Fibroblast of peridontal ligament (primary cell): ENCODE measurements at regions not wholly inside any gene's neighbourhood (a gene's known extent, or its start where the extent isn't known, plus 50 kb on each side); places are given as distances from the start of the nearest gene placed in this dataset.
A peak's percentile ranks its signal among the peaks of the same experiment; 100 is the strongest.

ENCODE experiments used
- DNase-seq: peaks from one replicate; pipeline ENCODE4 v3.0.0-alpha.2; 2010; ENCODE audit errors: extremely low read depth

DNA sequence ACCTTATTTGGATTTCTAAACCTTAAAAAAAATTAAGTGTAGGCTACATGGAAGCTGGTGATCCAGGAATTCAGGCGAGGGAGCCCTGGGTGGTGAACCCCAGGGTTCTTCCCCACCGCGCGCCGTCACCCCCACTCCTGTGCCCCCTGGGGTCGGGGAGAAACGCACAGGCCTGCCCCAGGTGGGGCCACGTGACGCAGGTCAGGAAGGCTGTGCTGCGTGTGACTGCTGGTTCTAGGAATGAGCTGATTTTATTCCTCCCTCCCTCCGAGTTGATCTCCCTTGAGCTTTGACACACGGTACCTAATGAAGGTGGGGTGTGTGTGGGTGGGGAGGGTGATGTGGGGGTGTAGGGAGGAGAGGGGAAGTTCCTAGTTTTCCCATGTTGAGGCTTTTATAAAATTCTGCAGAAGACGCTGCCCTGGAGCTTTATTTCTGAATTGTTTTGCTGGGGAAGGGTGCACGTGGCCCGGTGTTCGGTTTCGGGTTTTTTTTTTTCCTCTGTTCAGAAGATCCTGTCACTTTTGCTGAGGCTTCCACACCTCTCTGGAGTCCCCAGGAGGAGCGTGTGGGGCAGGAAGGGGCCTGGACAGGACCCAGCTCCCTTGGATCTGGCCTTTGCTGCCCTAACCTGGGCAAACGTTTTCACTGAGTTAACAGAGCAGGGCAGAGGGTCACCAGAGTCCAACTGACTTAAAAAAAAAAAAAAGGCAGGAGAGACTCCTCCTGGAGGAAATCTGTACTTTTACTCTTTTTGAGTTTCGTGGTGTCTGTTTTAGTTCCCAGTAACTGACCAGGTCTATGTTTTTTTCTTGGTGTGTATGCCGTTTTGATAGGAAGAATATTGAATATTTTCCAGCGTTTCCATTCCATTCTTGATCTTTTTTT, 55.8 kb upstream of the GSE1 start:
- peak; percentile 43 for DNase-seq

DNA sequence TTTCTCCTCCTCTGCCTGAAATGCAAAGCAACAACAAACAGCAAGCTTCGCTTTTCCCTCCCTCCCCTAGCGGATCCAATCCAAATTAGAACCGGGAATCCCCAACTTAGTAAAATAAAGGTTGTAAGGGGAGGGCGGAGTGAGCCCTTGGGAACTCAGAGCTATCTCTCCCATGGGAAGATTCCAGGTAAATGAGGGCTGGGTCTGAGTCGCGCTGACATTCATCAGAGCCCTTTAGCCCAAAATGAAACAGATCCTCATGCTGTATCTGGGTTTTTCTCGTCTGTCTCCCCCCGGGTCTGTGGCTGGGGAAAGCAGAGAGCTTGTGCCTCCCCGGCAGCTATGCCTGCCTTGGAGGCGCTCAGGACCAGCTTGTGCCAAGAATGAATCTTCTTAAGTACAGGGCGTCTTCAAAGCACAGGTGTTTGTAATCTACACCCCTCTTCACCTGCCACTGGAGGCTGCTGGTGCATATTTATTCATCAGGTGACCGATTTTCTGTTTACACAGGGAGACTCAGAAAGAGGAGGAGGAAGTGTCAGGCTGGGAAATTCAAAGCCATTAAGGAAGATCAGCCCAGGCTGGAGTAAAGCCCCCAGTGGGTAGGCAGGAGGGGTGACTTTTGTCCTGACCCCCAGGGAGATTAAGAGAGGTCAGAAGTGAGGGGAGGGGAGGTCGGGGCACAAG, 55.0 kb upstream of the GSE1 start:
- no peak for DNase-seq

DNA sequence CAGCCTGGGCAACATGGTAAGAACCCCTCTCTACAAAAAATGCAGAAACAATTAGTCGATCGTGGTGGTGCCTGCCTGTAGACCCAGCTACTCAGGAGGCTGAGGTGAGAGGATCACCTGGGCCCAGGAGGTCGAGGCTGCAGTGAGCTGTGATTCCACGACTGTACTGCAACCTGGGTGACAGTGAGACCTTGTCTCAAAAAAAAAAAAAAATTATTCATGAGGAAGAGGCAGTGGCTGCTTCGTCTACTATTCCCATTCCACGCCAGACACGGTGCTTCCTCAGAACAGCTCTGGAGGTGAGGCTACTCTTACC, 52.2 kb upstream of the GSE1 start:
- no peak for DNase-seq

DNA sequence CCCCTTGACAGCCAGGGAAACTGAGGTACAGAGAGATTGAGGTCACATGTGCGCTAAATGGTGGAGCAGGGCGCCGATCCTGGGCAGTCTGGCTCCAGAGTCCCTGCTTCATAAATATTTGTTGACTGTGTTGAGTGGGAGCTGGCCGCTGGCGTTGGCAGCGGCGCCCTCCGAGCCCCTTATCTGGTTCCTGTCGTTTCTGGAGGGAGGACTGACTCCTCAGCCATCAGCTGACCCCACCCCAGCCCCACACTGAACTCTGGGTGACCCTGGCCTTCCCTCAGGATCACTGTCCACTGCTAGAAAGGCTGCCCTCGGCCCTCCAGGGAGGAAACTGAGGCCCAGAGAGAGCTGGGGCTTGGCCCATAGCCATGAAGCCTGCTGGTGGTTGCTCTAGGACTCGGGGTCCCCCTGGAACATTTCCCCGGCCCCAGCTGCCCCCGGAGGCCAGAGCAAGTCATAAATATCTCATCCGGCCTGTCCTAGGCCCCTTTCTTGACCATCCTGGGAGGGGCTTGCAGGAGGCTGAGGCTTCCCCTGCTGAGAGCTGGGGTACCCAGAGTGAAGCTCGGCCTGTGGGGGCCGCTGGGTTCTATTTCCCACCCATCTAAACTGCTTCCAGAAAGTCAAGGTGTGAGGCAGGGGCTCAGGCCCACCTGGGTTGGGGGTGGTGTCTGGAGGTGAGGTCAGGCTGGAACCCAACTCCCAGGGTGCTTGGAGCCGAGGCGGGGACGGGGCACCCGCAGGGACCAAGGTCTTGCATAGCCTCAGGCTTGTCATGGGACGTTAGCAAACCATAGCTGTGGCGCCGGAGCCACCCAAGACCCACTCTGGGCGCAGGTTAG, 51.7 kb upstream of the GSE1 start:
- no peak for DNase-seq

DNA sequence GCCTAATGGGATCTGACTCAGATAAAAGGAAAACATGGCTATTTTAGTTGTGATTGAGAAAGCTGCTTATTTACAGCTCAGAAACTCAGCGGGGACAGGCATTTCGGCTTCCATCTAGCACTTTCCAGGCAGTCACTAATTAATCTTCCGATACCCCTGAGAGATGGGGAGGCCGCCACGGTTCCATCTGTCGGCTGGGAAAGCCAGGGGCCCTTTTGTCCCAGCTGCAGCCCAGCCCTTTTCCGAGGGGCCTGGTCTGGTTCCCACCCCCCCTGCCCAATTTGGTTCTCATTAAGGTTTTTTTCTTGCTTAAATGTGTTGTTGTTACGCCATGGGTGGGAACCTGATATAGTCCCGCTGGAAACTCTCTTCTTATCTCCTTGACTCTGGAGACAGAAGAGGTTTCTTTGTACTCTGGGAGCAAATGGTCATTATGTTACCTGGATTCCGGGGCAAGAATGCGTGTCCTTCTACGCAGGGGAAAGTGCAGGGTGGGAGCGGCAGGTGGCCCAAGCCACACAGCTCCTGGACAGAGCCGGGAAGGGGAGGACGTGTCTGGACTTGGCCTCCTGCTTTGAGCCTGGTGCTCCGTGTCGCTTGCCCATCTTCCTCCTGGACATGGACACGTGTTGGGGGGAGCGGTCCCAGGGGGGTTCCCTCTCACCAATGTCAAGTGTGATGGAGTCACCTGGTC, 50.9 kb upstream of the GSE1 start:
- DNase-seq: no peak

DNA sequence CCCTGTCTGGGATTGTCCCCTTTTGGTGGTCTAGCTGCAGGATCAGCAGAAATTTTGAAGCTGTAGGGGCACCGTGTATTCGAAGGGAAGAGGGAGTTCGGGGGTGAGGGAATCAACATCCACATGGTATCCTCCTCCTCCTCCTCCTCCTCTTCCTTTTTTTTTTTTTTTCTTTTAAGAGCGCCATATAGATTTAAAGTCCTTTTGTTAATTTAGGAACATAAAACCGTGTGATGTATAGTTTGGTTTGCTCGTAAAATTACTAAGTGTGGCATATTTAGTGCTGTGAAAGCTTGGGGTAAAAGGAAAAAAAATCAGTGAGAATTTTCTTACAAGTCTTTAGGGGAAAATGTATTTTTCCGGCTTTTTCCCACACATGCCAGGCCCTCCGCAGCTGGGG, 50.1 kb upstream of the GSE1 start:
- DNase-seq: no peak
